K562 (cell line): ENCODE measurements at regions not wholly inside any gene's neighbourhood (a gene's known extent, or its start where the extent isn't known, plus 50 kb on each side); places are given as distances from the start of the nearest gene placed in this dataset.

ENCODE experiments used
- KDM1A ChIP-seq, 2 experiments: fragments of 450-650 bp; IDR thresholded peaks; 2 replicates each; pipeline ENCODE4 v1.6.1; 2016; ENCODE audit warnings: mild to moderate bottlenecking in 2 of 2
- MAFF ChIP-seq: IDR thresholded peaks from 2 replicates; pipeline ENCODE4 v1.6.1; 2012; ENCODE audit warnings: low read length, improper control_type of control experiment
- PKNOX1 ChIP-seq: fragments of 450-650 bp; IDR thresholded peaks from 2 replicates; pipeline ENCODE4 v1.6.1; 2016
- RCOR1 ChIP-seq, 2 experiments: IDR thresholded peaks; 2 replicates each; pipeline ENCODE4 v1.6.1; 2012; ENCODE audit warnings: low read depth in 2 of 2, low read length in 2 of 2, borderline replicate concordance in 1 of 2, improper control_type of control experiment in 1 of 2
- RERE ChIP-seq: sonication (generic); formaldehyde crosslinking; IDR thresholded peaks from 2 replicates; pipeline ENCODE4 v1.8.0; 2023; ENCODE audit warnings: missing genetic modification reagents, mild to moderate bottlenecking, borderline replicate concordance
- TCF7L2 ChIP-seq: fragments of 150-350 bp; IDR thresholded peaks from 2 replicates; pipeline ENCODE4 v1.6.1; 2016; ENCODE audit warnings: low read depth, mild to moderate bottlenecking, low read length, moderate library complexity
- TSHZ1 ChIP-seq: fragments of 250-450 bp; sonication (Bioruptor Pico); IDR thresholded peaks from 2 replicates; pipeline ENCODE4 v1.4.0; 2020; ENCODE audit warnings: mild to moderate bottlenecking, moderate library complexity
- ZBTB11 ChIP-seq, 3 experiments: fragments of 200-800 bp in 1 of 3; fragments of 250-450 bp in 1 of 3; fragments of 450-650 bp in 1 of 3; sonication (Bioruptor Pico) in 1 of 3; sonication (Bioruptor generic) in 1 of 3; formaldehyde crosslinking in 1 of 3; IDR thresholded peaks; 2 replicates each; pipeline versions ENCODE4 v1.6.1 to v1.8.0; 2016 to 2022; ENCODE audit warnings: mild to moderate bottlenecking in 2 of 3, missing genetic modification characterization in 2 of 3, missing compliant biosample characterization in 1 of 3, moderate library complexity in 1 of 3
- ZNF23 ChIP-seq: fragments of 250-450 bp; sonication (Bioruptor Pico); IDR thresholded peaks from 2 replicates; pipeline ENCODE4 v1.4.0; 2020; ENCODE audit warnings: mild to moderate bottlenecking
- ZNF561 ChIP-seq: fragments of 450-650 bp; formaldehyde crosslinking; conservative IDR thresholded peaks from 2 replicates; pipeline ENCODE4 v1.4.0; 2020; ENCODE audit warnings: mild to moderate bottlenecking, moderate library complexity
- ZNF75A ChIP-seq: fragments of 450-650 bp; formaldehyde crosslinking; IDR thresholded peaks from 2 replicates; pipeline ENCODE4 v1.4.0; 2020; ENCODE audit warnings: mild to moderate bottlenecking

DNA sequence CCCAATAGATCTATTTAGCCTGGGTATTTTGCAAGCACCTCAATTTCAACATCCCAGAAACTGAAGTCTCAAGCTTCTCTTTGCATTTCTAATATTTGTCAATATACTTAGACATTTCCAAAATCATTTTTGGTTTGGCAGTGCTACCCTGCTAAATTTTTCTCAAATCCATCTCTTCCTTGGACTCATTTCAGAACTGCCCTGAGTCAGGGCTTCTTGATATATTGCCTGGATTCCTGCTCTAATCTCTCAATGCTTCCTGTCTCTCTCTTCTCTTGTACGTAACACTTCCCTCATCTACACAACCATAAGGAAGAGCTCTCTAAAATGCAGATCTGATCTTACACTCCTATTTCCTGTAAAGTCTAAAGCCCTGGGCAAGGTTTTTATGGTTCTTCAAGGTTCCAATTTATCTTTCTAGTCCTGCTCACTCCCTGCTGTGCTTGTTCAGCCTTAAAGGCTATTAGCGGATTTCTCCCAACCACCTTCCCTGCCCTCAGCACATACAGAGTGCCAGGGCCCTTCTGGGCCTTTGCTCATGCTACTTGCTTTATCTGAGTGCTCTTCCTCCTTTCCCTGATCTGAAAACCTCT, 53.0 kb upstream of the MME start (continued):
- TF ChIP-seq PKNOX1 (peak; percentile 81), TSHZ1 (CRISPR knock-in tag) (no peak), RERE (CRISPR knock-in tag) (no peak), ZNF561 (no peak), ZNF23 (CRISPR knock-in tag) (no peak), ZNF75A (CRISPR knock-in tag) (no peak), TCF7L2 (no peak), ZBTB11 (CRISPR knock-in tag; IDR thresholded peaks at IDR 0.05) (no peak; a peak in 1 of 6 replicates), KDM1A (IDR thresholded peaks at IDR 0.05) (peak; percentile 61 to 68; a peak in 2 of 4 replicates), RCOR1 (IDR thresholded peaks at IDR 0.05; ENCODE audit: borderline replicate concordance in 1 of 2, low read depth in 2 of 2, low read length in 2 of 2) (no peak), MAFF (no peak)
